SK-N-SH (cell line): ENCODE measurements at regions not wholly inside any gene's neighbourhood (a gene's known extent, or its start where the extent isn't known, plus 50 kb on each side); places are given as distances from the start of the nearest gene placed in this dataset.

Source experiments
- CTCF ChIA-PET: fragments of 300-600, 350-600 bp; formaldehyde crosslinking; extraction: SDS; loops from one replicate; lab custom pipeline; 2021; lab: Yijun Ruan, JAX
- POLR2A ChIA-PET: fragments of 350-600 bp; sonication (Branson Sonifier 250); formaldehyde crosslinking; extraction: SDS; loops from one replicate; lab custom pipeline; 2020; ENCODE audit warnings: antibody characterized with exemption, inconsistent platforms; lab: Yijun Ruan, JAX
- DNase-seq: peaks from one replicate; pipeline ENCODE4 v3.0.0; 2012
- H2AFZ ChIP-seq: fragments of 200-600 bp; sonication (generic); 2 replicates; pipeline ENCODE4 v1.8.1; 2016; ENCODE audit warnings: antibody characterized with exemption, mild to moderate bottlenecking, low read depth
- H3F3A ChIP-seq: fragments of 200-600 bp; sonication (generic); replicated peaks from 2 replicates; pipeline ENCODE3; 2016; ENCODE audit warnings: antibody characterized with exemption, mild to moderate bottlenecking; ENCODE audit not compliant: insufficient read depth
- H3K27ac ChIP-seq, 2 experiments: fragments of 200-500 bp in 1 of 2; fragments of 200-600 bp in 1 of 2; sonication (Bioruptor generic) in 1 of 2; sonication (generic), shearing (Covaris generic) in 1 of 2; 2 replicates each; pipeline versions ENCODE4 v1.5.1 to v1.6.1; 2014 to 2016; ENCODE audit warnings: low read depth in 2 of 2, inconsistent platforms in 1 of 2, low read length in 1 of 2, mild to moderate bottlenecking in 1 of 2, mixed read lengths in 1 of 2
- H3K27me3 ChIP-seq: fragments of 200-600 bp; sonication (generic), shearing (Covaris generic); 2 replicates; pipeline ENCODE4 v1.6.1; 2016; ENCODE audit warnings: mixed run types; ENCODE audit not compliant: insufficient read depth
- H3K36me3 ChIP-seq, 2 experiments: fragments of 200-500 bp in 1 of 2; fragments of 200-600 bp in 1 of 2; sonication (Bioruptor generic) in 1 of 2; sonication (generic) in 1 of 2; replicated peaks in 1 of 2; 2 replicates each; pipeline versions ENCODE3 to v1.5.1; 2014 to 2016; ENCODE audit warnings: low read length in 1 of 2, mild to moderate bottlenecking in 1 of 2; ENCODE audit not compliant: insufficient read depth in 2 of 2, control insufficient read depth in 1 of 2
- H3K4me1 ChIP-seq, 2 experiments: fragments of 200-500 bp in 1 of 2; fragments of 200-600 bp in 1 of 2; sonication (Bioruptor generic) in 1 of 2; sonication (generic), shearing (Covaris generic) in 1 of 2; 2 replicates each; pipeline versions ENCODE4 v1.5.1 to v1.6.1; 2014 to 2016; ENCODE audit warnings: low read depth in 1 of 2, low read length in 1 of 2, mixed run types in 1 of 2; ENCODE audit not compliant: insufficient read depth in 2 of 2, control insufficient read depth in 1 of 2
- H3K4me2 ChIP-seq: fragments of 200-600 bp; sonication (generic), shearing (Covaris generic); 2 replicates; pipeline ENCODE4 v1.6.1; 2017; ENCODE audit warnings: mixed run types
- H3K4me3 ChIP-seq, 2 experiments: fragments of 200-500 bp in 1 of 2; fragments of 200-600 bp in 1 of 2; sonication (Bioruptor generic) in 1 of 2; sonication (generic), shearing (Covaris generic) in 1 of 2; 2 replicates each; pipeline versions ENCODE4 v1.5.1 to v1.8.1; 2014 to 2016; ENCODE audit warnings: low read depth in 2 of 2, inconsistent platforms in 1 of 2, low read length in 1 of 2, mild to moderate bottlenecking in 1 of 2, mixed read lengths in 1 of 2, moderate library complexity in 1 of 2
- H3K79me2 ChIP-seq: fragments of 200-600 bp; sonication (generic); 2 replicates; pipeline ENCODE4 v1.8.1; 2017; ENCODE audit warnings: mild to moderate bottlenecking; ENCODE audit not compliant: insufficient read depth
- H3K9ac ChIP-seq: fragments of 200-600 bp; sonication (generic); 2 replicates; pipeline ENCODE4 v1.6.1; 2017; ENCODE audit warnings: mixed run types
- H3K9me2 ChIP-seq: fragments of 200-600 bp; sonication (generic); 2 replicates; pipeline ENCODE4 v1.6.1; 2017; ENCODE audit warnings: mixed run types
- H3K9me3 ChIP-seq: fragments of 200-600 bp; sonication (generic); 2 replicates; pipeline ENCODE4 v1.6.1; 2017; ENCODE audit warnings: mixed run types, mild to moderate bottlenecking, moderate library complexity
- H4K20me1 ChIP-seq: fragments of 200-600 bp; sonication (generic); 2 replicates; pipeline ENCODE4 v1.6.1; 2017; ENCODE audit warnings: mild to moderate bottlenecking, mixed run types; ENCODE audit not compliant: insufficient read depth
- FOXJ3 ChIP-seq: sonication (generic); formaldehyde crosslinking; IDR thresholded peaks from 2 replicates; pipeline ENCODE4 v1.5.1; 2020; ENCODE audit warnings: mild to moderate bottlenecking, missing genetic modification reagents
- GATA2 ChIP-seq: sonication (generic); formaldehyde crosslinking; IDR thresholded peaks from 2 replicates; pipeline ENCODE4 v1.5.0; 2020; ENCODE audit warnings: mild to moderate bottlenecking, missing genetic modification reagents
- JUND ChIP-seq: IDR thresholded peaks from 2 replicates; pipeline ENCODE4 v1.4.0; 2012
- MEF2A ChIP-seq: IDR thresholded peaks from 2 replicates; pipeline ENCODE4 v1.4.0; 2012; ENCODE audit warnings: low read depth, borderline replicate concordance
- PBX3 ChIP-seq: IDR thresholded peaks from 2 replicates; pipeline ENCODE4; 2012
- RCOR1 ChIP-seq: fragments of 150-350 bp; IDR thresholded peaks from 2 replicates; pipeline ENCODE4 v1.6.1; 2017; ENCODE audit warnings: antibody characterized with exemption, low read length
- REST ChIP-seq: IDR thresholded peaks from 2 replicates; pipeline ENCODE4 v1.6.1; 2012; ENCODE audit warnings: mild to moderate bottlenecking, low read depth, low read length, moderate library complexity
- SIN3A ChIP-seq: IDR thresholded peaks from 2 replicates; pipeline ENCODE4 v1.6.1; 2012; ENCODE audit warnings: low read depth, mild to moderate bottlenecking, low read length, moderate library complexity, borderline replicate concordance
- TCF12 ChIP-seq: IDR thresholded peaks from 2 replicates; pipeline ENCODE4 v1.4.0; 2012
- USF1 ChIP-seq: IDR thresholded peaks from 2 replicates; pipeline ENCODE4 v1.4.0; 2012; ENCODE audit warnings: low read depth, borderline replicate concordance
- ZBTB33 ChIP-seq: IDR thresholded peaks from 2 replicates; pipeline ENCODE4 v1.4.0; 2012; ENCODE audit warnings: low read depth, borderline replicate concordance
- WGBS: methylation state at CpG from one replicate; pipeline ENCODE4 v1.1.6; 2017; ENCODE audit warnings: low lambda C conversion rate; 5-methylcytosine and 5-hydroxymethylcytosine counted together

- H3K9ac ChIP-seq: no peak overlapping the region
- DNase-seq: no peak
- H3K9me2 ChIP-seq: no peaks in the 10 kb centered on the region
- CTCF ChIA-PET: no interaction called here
- H3K27ac ChIP-seq: no peak overlapping the region
- no peaks in the 10 kb centered on the region for H3K4me1 ChIP-seq
- POLR2A ChIA-PET: no interaction called here
- H3K4me3 ChIP-seq: no peak overlapping the region
- TF ChIP-seq MEF2A: no peak
- no peak for TF ChIP-seq GATA2 (CRISPR knock-in tag)
- TF ChIP-seq USF1: no peak
- no peak for TF ChIP-seq TCF12
- no peak for TF ChIP-seq SIN3A
- TF ChIP-seq PBX3: no peak
- no peak for TF ChIP-seq ZBTB33
- no peak for TF ChIP-seq FOXJ3
- no peak for TF ChIP-seq RCOR1
- no peaks in the 10 kb centered on the region for H4K20me1 ChIP-seq
- H3F3A ChIP-seq: no peaks in the 10 kb centered on the region
- 0% methylated on average over 1 of the region's 1 CpG for WGBS
- no peaks in the 10 kb centered on the region for H3K27me3 ChIP-seq
- H3K79me2 ChIP-seq: no peaks in the 10 kb centered on the region
- H3K4me2 ChIP-seq: no peak overlapping the region
- no peaks in the 10 kb centered on the region for H3K9me3 ChIP-seq
- no peak overlapping the region for H2AFZ ChIP-seq
- H3K36me3 ChIP-seq: no peaks in the 10 kb centered on the region
Measured at GRCh38 chr15:97443101-97443500, 517.4 kb upstream of the ARRDC4 start.

GRCh38 chr15:97446138-97446537 lies 514.4 kb upstream of the ARRDC4 start:
- Histone ChIP-seq H4K20me1 (no peaks in the 10 kb centered on the region), H3K9ac (no peak overlapping the region), H3K9me3 (no peaks in the 10 kb centered on the region), H3F3A (no peaks in the 10 kb centered on the region), H3K4me2 (no peak overlapping the region), H3K27ac (no peak overlapping the region), H3K36me3 (no peaks in the 10 kb centered on the region), H3K9me2 (no peaks in the 10 kb centered on the region), H3K27me3 (no peaks in the 10 kb centered on the region), H3K4me3 (no peak overlapping the region), H3K4me1 (no peaks in the 10 kb centered on the region), H2AFZ (no peak overlapping the region), H3K79me2 (no peaks in the 10 kb centered on the region)
- ChIA-PET POLR2A (no interaction called here), CTCF (no interaction called here)
- no peak for TF ChIP-seq JUND
- no peak for TF ChIP-seq REST
- no peak for DNase-seq
- 14% methylated on average over 3 of the region's 3 CpGs for WGBS
